NCI-H774 (cell line): ENCODE measurements at regions not wholly inside any gene's neighbourhood (a gene's known extent, or its start where the extent isn't known, plus 50 kb on each side); places are given as distances from the start of the nearest gene placed in this dataset.
A peak's percentile ranks its signal among the peaks of the same experiment; 100 is the strongest.

Source experiments
- DNase-seq: peaks from one replicate; lab custom pipeline; 2025; lab: John Stamatoyannopoulos, UW

DNA sequence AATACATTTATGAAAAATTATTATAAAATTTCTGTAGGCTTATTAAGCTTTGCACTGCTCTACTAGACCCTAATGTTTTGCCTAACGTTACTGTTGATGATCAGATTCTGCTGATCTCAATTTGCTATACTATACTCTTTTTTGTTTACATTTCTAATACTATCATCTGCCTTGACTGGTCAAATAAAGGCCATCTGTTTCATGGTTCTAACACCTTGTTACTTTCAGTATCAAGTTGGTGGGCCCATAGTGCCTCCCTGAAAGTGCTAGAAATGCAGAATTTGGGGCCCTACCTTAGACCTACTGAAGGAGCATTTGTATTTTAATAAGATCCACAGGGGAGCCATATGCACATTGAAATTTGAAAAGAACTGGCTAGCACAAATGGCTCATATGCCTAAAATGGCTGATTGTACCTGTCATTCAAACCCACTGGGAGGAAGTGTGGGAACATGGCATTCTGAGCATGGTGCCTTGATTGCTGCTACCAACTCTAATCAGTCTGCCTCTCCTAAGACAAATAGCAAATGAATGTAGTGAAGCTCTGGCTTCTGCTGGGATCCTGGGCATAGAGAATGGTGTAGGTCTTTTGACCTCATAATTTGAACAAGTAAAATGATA is 199.1 kb upstream of the BTBD3 start:
- no peak for DNase-seq

- no peak for DNase-seq
These were observed 198.5 kb upstream of the BTBD3 start for GRCh38 chr20:11719153-11719552.

GRCh38 chr20:11721411-11721810 is 196.3 kb upstream of the BTBD3 start:
- no peak for DNase-seq

DNA sequence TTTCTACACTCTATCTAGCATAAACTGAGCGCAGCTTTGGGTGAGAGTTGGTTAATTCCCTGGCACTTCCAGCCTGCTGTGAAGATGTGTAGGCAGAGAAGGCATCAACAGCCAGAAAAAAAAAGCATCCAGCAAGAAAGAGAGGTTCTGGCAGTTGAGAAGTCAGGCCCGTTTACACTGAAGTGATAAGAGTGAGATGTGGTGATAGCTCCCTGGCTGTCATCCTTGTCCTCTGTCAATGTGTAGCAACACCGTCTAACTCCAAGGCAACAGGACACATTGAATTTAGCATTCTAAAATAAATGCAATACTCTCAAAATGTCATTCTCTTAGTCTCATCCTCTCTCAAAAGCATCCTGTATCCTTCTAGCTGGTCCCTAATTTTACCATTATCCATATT is 193.6 kb upstream of the BTBD3 start:
- DNase-seq: no peak

GRCh38 chr20:11726026-11726425 is 191.7 kb upstream of the BTBD3 start:
- no peak for DNase-seq

GRCh38 chr20:11727708-11728107 is 190.0 kb upstream of the BTBD3 start:
- no peak for DNase-seq

DNA sequence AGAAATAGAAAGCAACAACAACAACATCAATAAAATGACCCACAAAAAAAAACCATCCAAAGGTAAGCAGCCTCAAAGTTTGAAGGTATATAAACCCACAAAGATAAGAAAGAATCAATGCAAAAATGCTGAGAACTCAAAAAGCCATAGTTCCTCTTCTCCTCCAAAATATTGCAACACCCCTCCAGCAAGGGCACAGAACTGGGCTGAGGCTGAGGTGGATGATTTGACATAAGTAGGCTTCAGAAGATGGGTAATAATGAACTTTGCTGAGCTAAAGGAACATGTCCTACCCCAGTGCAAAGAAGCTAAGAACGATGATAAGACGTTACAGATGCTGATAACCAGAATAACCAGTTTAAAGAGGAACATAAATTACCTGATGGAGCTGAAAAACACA is 188.8 kb upstream of the BTBD3 start:
- no peak for DNase-seq

GRCh38 chr20:11729806-11730205 is 187.9 kb upstream of the BTBD3 start:
- DNase-seq: no peak

DNA sequence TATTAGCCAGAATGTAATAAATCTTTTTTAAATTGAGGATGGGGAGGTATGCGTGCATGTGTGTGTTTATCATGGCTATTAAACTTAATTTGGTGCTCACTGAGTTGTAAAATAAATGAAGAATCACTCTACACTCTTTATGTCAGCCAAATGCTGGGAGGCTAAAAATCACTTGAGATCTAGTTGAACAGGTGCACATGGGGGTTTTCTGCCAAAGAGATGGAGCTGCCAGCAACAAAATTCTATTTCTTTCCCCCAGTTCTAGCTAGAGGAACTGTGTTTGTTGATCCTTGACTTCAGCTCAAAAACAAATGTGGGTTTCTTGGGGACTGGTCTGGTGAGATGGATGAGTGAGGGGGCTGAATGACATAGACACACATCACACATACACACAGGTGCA is 183.3 kb upstream of the BTBD3 start:
- DNase-seq: peak; percentile 52

DNA sequence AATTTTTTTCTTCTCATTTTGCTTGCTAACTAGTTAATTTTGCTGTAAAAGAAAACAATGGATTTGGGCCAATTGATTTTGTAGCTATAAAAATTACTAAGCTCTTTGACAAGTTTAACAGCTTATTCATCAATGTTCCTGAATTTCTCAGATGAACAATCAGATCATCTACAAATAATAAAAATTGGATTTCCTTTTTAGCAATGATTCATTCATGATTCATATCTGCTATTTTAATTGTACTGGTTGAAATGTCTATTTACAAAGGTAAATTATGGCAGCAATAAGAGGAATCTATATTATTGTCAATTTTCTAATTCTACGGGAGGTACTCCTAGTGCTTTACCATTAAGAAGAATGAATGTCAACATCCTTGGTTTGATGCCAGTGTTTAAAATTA is 178.8 kb upstream of the BTBD3 start:
- no peak for DNase-seq

- no peak for DNase-seq
These were observed 176.7 kb upstream of the BTBD3 start for GRCh38 chr20:11740975-11741374.

- no peak for DNase-seq
These were observed 172.5 kb upstream of the BTBD3 start for GRCh38 chr20:11745145-11745544.

- DNase-seq: no peak
These were observed 169.3 kb upstream of the BTBD3 start for GRCh38 chr20:11748436-11748835.

GRCh38 chr20:11752336-11752735 is 165.4 kb upstream of the BTBD3 start:
- no peak for DNase-seq

- no peak for DNase-seq
These were observed 164.5 kb upstream of the BTBD3 start for GRCh38 chr20:11753155-11753554.

- no peak for DNase-seq
These were observed 163.2 kb upstream of the BTBD3 start for GRCh38 chr20:11754451-11754850.

DNA sequence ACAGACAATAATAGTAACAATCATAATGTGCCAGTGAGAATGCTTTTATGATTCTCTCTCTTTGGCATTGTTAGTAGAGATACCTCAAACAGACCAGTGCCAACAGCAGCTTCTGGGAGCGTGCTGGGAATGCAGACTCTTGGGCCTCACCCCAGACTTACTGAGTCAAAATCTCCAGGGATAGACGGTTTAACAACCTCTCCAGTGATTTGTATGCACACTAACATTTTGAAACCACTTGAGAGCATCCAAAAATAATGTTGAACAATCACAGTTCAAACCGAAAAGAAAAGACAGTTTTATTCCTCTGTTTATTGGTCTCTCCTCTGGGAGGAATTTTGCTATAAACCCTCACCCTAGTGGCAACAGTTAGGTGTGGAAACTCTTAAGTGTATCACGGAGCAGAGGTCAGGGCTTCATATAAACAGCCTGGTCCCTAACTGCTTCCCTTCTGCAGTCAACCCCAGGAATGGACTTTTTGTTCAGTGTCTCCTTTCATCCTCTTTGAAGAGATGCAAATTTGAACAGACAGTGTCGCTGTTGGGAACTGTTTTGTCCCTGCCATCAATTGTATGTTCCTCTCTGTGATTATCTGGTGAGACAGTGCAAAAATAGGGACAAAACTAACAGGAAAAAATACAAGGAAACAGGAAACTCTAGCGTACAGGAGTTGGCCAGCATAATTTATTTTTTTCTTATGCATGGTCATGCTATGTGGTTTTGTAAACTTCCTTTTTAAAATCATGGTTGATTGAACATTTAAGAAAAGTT is 162.4 kb upstream of the BTBD3 start:
- no peak for DNase-seq

DNA sequence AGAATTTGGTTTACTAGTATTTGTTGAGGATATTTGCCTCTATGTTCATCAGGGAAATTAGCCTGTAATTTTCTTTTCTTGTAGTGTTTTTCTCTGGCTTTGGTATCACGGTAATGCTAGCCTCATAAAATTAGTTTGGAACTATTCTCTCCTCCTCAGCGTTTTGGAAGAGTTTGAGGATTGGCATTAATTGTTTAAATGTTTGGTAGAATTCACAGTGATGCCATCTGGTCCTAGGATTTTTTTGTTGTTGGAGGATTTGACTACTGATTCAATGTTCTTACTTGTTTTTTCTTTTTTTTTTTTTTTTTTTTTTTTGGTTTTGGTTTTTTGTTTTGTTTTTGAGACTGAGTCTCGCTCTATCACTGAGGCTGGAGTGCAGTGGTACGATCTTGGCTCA is 156.2 kb upstream of the BTBD3 start:
- DNase-seq: no peak

- no peak for DNase-seq
These were observed 150.7 kb upstream of the BTBD3 start for GRCh38 chr20:11766961-11767360.

DNA sequence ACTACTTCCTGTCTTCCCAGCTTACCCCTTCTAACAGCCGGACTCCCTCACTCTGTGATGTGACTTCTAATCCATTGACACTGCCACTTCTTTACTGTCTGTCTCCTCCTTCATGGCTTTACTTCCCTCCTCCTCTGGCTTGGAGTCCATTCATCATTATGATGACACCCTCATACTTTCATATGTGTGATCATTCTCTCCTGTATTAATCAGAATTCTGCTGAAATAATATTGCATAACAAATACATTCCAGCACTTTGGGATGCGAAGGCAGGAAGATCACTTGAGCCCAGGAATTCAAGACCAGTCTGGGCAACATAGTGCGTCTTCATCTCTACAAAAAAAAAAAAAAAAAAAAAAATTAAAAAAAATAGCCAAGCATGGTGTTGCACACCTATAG is 147.9 kb upstream of the BTBD3 start:
- DNase-seq: no peak

- no peak for DNase-seq
These were observed 145.4 kb upstream of the BTBD3 start for GRCh38 chr20:11772226-11772730.

DNA sequence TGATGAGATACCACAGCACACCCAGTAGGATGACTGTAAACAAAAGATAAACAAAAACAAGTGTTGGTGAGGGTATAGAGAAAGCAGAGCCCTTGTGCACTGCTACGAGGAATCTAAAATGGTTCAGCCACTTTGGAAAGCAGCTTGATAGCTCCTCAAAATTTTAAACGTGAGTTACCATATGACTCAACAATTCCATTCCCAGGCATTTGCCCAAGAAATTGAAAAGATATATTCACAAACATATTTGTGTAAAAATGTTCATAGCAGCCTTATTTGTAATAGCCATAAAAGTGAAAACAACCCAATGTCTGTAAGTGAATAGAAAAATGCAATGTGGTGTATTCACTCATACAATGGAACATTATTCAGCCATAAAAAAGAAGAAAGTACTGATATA is 141.0 kb upstream of the BTBD3 start:
- DNase-seq: no peak

GRCh38 chr20:11777387-11778205 is 140.1 kb upstream of the BTBD3 start:
- DNase-seq: no peak
